ENCODE measurements at regions not wholly inside any gene's neighbourhood (a gene's known extent, or its start where the extent isn't known, plus 50 kb on each side); places are given as distances from the start of the nearest gene placed in this dataset.

DNA sequence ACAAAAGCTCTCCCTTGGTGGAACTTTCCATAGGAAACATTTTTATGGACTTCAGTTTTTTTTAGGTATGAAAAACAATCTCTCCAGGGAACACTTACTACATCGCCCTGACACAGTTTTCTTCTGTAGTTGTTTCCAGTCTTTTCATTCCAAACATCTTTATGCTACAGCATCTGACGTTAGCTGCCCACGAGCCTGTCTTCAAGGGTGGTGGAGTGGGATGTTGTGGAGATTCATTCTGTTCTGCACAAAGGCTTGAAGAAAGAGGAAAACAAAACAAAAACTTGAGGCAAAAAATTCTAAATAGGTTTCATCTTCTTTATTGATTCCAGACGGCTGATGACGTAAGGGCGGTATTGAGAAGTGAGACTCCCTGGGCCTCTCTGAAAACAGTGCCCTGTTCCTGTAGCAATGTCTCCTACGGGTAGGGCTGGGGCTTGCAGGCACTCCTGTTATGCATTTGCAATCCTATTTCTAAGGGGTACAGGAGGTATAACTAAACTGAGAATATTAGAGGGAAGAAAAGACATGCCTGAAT lies 375.0 kb downstream of the RNF144A start:
- no peak for DNase-seq
- in situ Hi-C loops (cut with MboI; ENCODE audit: low pct_ligation_motif_present in 1 of 4, low pct_unique_long_range_greater_than_20kb in 1 of 4, low sequenced_read_pairs in 3 of 4) (no loop called here), intact Hi-C loops (cut with DNase I; ENCODE audit: low total_unique reads) (no loop called here)
- Histone ChIP-seq H3K9me3 (no peaks in the 10 kb centered on the region), H3K27me3 (no peaks in the 10 kb centered on the region), H3K27ac (no peak overlapping the region), H3K4me3 (no peak overlapping the region), H3K36me3 (no peaks in the 10 kb centered on the region), H3K4me1 (no peaks in the 10 kb centered on the region)
- TF ChIP-seq EP300 (IDR thresholded peaks at IDR 0.05; ENCODE audit: low read depth) (no peak), POLR2A (IDR thresholded peaks at IDR 0.05) (no peak), POLR2AphosphoS5 (IDR thresholded peaks at IDR 0.05) (no peak)
- TF ChIP-seq, protein P1, sequence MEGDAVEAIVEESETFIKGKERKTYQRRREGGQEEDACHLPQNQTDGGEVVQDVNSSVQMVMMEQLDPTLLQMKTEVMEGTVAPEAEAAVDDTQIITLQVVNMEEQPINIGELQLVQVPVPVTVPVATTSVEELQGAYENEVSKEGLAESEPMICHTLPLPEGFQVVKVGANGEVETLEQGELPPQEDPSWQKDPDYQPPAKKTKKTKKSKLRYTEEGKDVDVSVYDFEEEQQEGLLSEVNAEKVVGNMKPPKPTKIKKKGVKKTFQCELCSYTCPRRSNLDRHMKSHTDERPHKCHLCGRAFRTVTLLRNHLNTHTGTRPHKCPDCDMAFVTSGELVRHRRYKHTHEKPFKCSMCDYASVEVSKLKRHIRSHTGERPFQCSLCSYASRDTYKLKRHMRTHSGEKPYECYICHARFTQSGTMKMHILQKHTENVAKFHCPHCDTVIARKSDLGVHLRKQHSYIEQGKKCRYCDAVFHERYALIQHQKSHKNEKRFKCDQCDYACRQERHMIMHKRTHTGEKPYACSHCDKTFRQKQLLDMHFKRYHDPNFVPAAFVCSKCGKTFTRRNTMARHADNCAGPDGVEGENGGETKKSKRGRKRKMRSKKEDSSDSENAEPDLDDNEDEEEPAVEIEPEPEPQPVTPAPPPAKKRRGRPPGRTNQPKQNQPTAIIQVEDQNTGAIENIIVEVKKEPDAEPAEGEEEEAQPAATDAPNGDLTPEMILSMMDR (IDR thresholded peaks at IDR 0.05), result no peak
- WGBS, 2 donors (ENCODE audit: low coverage in 1 of 2), result 79 to 88% methylated on average over 5 to 7 of the region's 7 CpGs

DNA sequence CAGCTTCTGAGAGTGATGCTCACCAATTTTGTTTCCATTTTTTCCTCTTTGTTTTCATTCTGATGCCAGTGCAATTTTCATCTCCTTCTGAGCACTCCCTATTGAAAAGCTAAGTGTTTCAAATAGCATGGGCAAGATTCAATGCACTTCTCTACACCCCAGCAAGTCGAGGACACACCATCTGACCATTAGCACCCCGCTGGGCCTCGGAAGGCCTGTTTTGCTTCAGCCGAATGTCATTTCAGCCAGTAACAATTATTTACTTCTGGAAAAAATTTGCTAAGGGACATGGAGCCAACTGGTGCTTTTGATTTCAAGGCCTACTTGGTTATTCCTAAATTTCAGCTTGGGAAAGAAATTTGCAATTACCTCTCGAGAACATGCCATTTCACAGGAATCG lies 392.4 kb downstream of the RNF144A start:
- in situ Hi-C loops (cut with MboI; ENCODE audit: low pct_ligation_motif_present in 1 of 4, low pct_unique_long_range_greater_than_20kb in 1 of 4, low sequenced_read_pairs in 3 of 4) (no loop called here), intact Hi-C loops (cut with DNase I; ENCODE audit: low total_unique reads) (no loop called here)
- no peaks in the 10 kb centered on the region for H3K9me3 ChIP-seq
- H3K27ac ChIP-seq, result no peak overlapping the region
- DNase-seq, result no peak
- no peaks in the 10 kb centered on the region for H3K27me3 ChIP-seq
- no peak overlapping the region for H3K4me3 ChIP-seq
- H3K4me1 ChIP-seq, result no peaks in the 10 kb centered on the region
- no peaks in the 10 kb centered on the region for H3K36me3 ChIP-seq
- TF ChIP-seq EP300 (IDR thresholded peaks at IDR 0.05; ENCODE audit: low read depth), result no peak
- TF ChIP-seq POLR2AphosphoS5 (IDR thresholded peaks at IDR 0.05), result no peak
- TF ChIP-seq, protein P1 (IDR thresholded peaks at IDR 0.05), result no peak
- no peak for TF ChIP-seq POLR2A (IDR thresholded peaks at IDR 0.05)
- WGBS, 2 donors (ENCODE audit: low coverage in 1 of 2), result 63 to 85% methylated on average over 3 to 6 of the region's 6 CpGs

DNA sequence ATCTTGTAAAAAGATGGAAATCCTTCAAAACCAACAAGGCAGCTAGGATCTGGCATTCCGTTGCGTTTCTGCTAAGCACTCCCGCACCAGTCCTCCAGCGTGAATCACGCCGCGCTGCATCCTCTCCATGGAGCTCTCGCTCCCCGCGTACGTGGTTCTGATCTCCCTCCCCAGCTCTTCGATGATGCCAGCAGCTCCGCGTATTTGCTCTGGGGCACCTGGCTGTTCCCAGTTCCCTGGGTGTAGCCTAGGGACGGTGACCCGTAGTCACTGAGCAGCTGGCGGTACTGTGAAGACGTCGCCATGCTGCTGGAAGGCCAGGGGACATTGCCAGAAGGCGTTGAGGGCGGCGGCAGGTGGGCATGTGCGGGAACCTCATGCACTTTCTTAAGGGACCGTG lies 407.5 kb downstream of the RNF144A start:
- Histone ChIP-seq H3K27ac (no peak overlapping the region), H3K9me3 (no peaks in the 10 kb centered on the region), H3K27me3 (no peaks in the 10 kb centered on the region), H3K36me3 (no peaks in the 10 kb centered on the region), H3K4me1 (no peaks in the 10 kb centered on the region), H3K4me3 (no peak overlapping the region)
- intact Hi-C loops (cut with DNase I; ENCODE audit: low total_unique reads) (no loop called here), in situ Hi-C loops (cut with MboI; ENCODE audit: low pct_ligation_motif_present in 1 of 4, low pct_unique_long_range_greater_than_20kb in 1 of 4, low sequenced_read_pairs in 3 of 4) (no loop called here)
- 79% methylated on average over 24 of the region's 24 CpGs; no CpG with 5 or more reads in 1 of the 2 donors for WGBS, 2 donors (ENCODE audit: low coverage in 1 of 2)
- no peak for DNase-seq
- TF ChIP-seq, protein P1 (IDR thresholded peaks at IDR 0.05), result no peak
- TF ChIP-seq EP300 (IDR thresholded peaks at IDR 0.05; ENCODE audit: low read depth), result no peak
- TF ChIP-seq POLR2AphosphoS5 (IDR thresholded peaks at IDR 0.05), result no peak
- no peak for TF ChIP-seq POLR2A (IDR thresholded peaks at IDR 0.05)

- intact Hi-C loops (cut with DNase I; ENCODE audit: low total_unique reads) (no loop called here), in situ Hi-C loops (cut with MboI; ENCODE audit: low pct_ligation_motif_present in 1 of 4, low pct_unique_long_range_greater_than_20kb in 1 of 4, low sequenced_read_pairs in 3 of 4) (no loop called here)
- no peak for DNase-seq
- no peaks in the 10 kb centered on the region for H3K27me3 ChIP-seq
- TF ChIP-seq POLR2AphosphoS5 (IDR thresholded peaks at IDR 0.05) (no peak), EP300 (IDR thresholded peaks at IDR 0.05; ENCODE audit: low read depth) (no peak), POLR2A (IDR thresholded peaks at IDR 0.05) (no peak)
- TF ChIP-seq, protein P1 (IDR thresholded peaks at IDR 0.05), result no peak
- no peak overlapping the region for H3K27ac ChIP-seq
- H3K9me3 ChIP-seq, result no peaks in the 10 kb centered on the region
- WGBS, 2 donors (ENCODE audit: low coverage in 1 of 2), result 90 to 92% methylated on average over 1 to 4 of the region's 4 CpGs
- H3K36me3 ChIP-seq, result no peaks in the 10 kb centered on the region
- H3K4me1 ChIP-seq, result no peaks in the 10 kb centered on the region
- no peak overlapping the region for H3K4me3 ChIP-seq
Observed at GRCh38 chr2:7325186-7325585, 408.0 kb downstream of the RNF144A start.
